GM12874 (cell line): ENCODE measurements at regions not wholly inside any gene's neighbourhood (a gene's known extent, or its start where the extent isn't known, plus 50 kb on each side); places are given as distances from the start of the nearest gene placed in this dataset.
A peak's percentile ranks its signal among the peaks of the same experiment; 100 is the strongest.

ENCODE experiments used
- CTCF ChIP-seq: IDR thresholded peaks from 2 replicates; pipeline ENCODE4 v1.5.1; 2011; ENCODE audit warnings: low read depth, mild to moderate bottlenecking, control low read depth, low read length, moderate library complexity; ENCODE audit not compliant: insufficient read depth

GRCh38 chrX:95063554-95063953 is 1389.5 kb downstream of the FAM133A start:
- no peak for TF ChIP-seq CTCF

GRCh38 chrX:95065151-95065550 is 1391.1 kb downstream of the FAM133A start:
- TF ChIP-seq CTCF: no peak

GRCh38 chrX:95071052-95071451 is 1397.0 kb downstream of the FAM133A start:
- TF ChIP-seq CTCF: no peak

- TF ChIP-seq CTCF: no peak
Observed at GRCh38 chrX:95071621-95072020, 1397.6 kb downstream of the FAM133A start.

GRCh38 chrX:95076449-95076848 is 1402.4 kb downstream of the FAM133A start:
- TF ChIP-seq CTCF: peak; percentile 33; the same call in 1 of the 2 replicates

- TF ChIP-seq CTCF: no peak
Observed at GRCh38 chrX:95101851-95102390, 1427.9 kb downstream of the FAM133A start.

GRCh38 chrX:95117556-95117955 is 1443.5 kb downstream of the FAM133A start:
- TF ChIP-seq CTCF: no peak

GRCh38 chrX:95145848-95146490 is 1472.0 kb downstream of the FAM133A start:
- no peak for TF ChIP-seq CTCF
